Mesendoderm (in vitro differentiated cells): ENCODE measurements at regions not wholly inside any gene's neighbourhood (a gene's known extent, or its start where the extent isn't known, plus 50 kb on each side); places are given as distances from the start of the nearest gene placed in this dataset.

Experiments
- DNase-seq: peaks from one replicate; pipeline ENCODE4 v3.0.0; 2013
- H2AK5ac ChIP-seq: 2 replicates; pipeline ENCODE4 v1.6.1; 2013; ENCODE audit warnings: low read length, inconsistent platforms
- H2BK120ac ChIP-seq: 2 replicates; pipeline ENCODE4 v1.6.1; 2013; ENCODE audit warnings: low read depth, mild to moderate bottlenecking, low read length, moderate library complexity, mixed read lengths
- H2BK15ac ChIP-seq: replicated peaks from 2 replicates; pipeline ENCODE4 v1.6.1; 2013; ENCODE audit warnings: low read depth, mild to moderate bottlenecking, moderate library complexity
- H2BK5ac ChIP-seq: 2 replicates; pipeline ENCODE4 v1.6.1; 2013; ENCODE audit warnings: low read length, inconsistent platforms
- H3K18ac ChIP-seq: 2 replicates; pipeline ENCODE4 v1.6.1; 2013; ENCODE audit warnings: mild to moderate bottlenecking, low read length, mixed read lengths
- H3K23ac ChIP-seq: one replicate; pipeline ENCODE4 v1.6.1; 2013; ENCODE audit warnings: low read length
- H3K27ac ChIP-seq: 2 replicates; pipeline ENCODE4 v1.5.1; 2013; ENCODE audit warnings: low read depth, mild to moderate bottlenecking, inconsistent platforms, low read length, moderate library complexity
- H3K27me3 ChIP-seq: 2 replicates; pipeline ENCODE4 v1.6.1; 2013; ENCODE audit warnings: low read length, control low read depth, mild to moderate bottlenecking, inconsistent platforms; ENCODE audit not compliant: insufficient read depth, poor library complexity
- H3K36me3 ChIP-seq: 2 replicates; pipeline ENCODE4 v1.6.1; 2013; ENCODE audit warnings: low read length, inconsistent platforms; ENCODE audit not compliant: control insufficient read depth, insufficient read depth
- H3K4ac ChIP-seq: one replicate; pipeline ENCODE4 v1.6.1; 2013; ENCODE audit warnings: low read depth, mild to moderate bottlenecking, low read length, moderate library complexity
- H3K4me1 ChIP-seq: 2 replicates; pipeline ENCODE4 v1.6.1; 2013; ENCODE audit warnings: low read depth, low read length, inconsistent platforms; ENCODE audit not compliant: control insufficient read depth
- H3K4me2 ChIP-seq: 2 replicates; pipeline ENCODE4 v1.6.1; 2013; ENCODE audit warnings: low read length
- H3K4me3 ChIP-seq: 2 replicates; pipeline ENCODE4 v1.5.1; 2013; ENCODE audit warnings: mild to moderate bottlenecking, low read length
- H3K56ac ChIP-seq: one replicate; pipeline ENCODE4 v1.6.1; 2013; ENCODE audit warnings: low read length
- H3K79me1 ChIP-seq: 2 replicates; pipeline ENCODE4 v1.6.1; 2013; ENCODE audit warnings: low read length, inconsistent platforms
- H3K79me2 ChIP-seq: 2 replicates; pipeline ENCODE4 v1.6.1; 2013; ENCODE audit warnings: mild to moderate bottlenecking, low read length; ENCODE audit not compliant: control insufficient read depth, insufficient read depth
- H3K9ac ChIP-seq: 2 replicates; pipeline ENCODE4 v1.6.1; 2013; ENCODE audit warnings: low read length, inconsistent platforms
- H4K5ac ChIP-seq: one replicate; pipeline ENCODE4 v1.6.1; 2013; ENCODE audit warnings: low read length
- H4K8ac ChIP-seq: one replicate; pipeline ENCODE4 v1.6.1; 2013; ENCODE audit warnings: low read depth, mild to moderate bottlenecking, control low read depth, low read length, moderate library complexity
- WGBS: extraction: QIAGEN DNeasy Blood & Tissue Kit; methylation state at CpG from one replicate; pipeline ENCODE4 v1.1.7; 2013; ENCODE audit warnings: low lambda C conversion rate, missing lambda C conversion rate; ENCODE audit not compliant: insufficient coverage; ENCODE audit errors: extremely low coverage; 5-methylcytosine and 5-hydroxymethylcytosine counted together

DNA sequence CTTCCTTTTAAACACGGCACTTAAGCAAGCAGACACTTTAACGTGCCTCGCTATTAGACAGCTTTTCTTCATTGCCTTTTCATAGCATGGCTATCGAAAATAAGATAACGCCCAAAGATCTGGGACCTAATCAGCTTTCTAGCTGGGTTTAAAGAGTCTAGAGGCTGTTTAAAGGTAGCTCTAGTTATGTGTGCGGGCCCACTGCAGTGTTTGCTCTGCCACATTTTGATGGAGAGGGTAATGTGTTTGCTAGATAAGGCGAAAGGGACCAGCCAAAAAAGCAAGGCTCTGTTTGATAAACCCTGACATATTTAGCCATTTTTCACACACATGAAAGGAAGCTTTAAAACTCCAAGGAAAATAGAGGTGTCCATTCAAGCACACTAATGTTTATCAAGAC lies 91.6 kb downstream of the NR2F2 start:
- no peak overlapping the region for H3K4ac ChIP-seq
- H3K4me2 ChIP-seq, result no peak overlapping the region
- no peak overlapping the region for H2AK5ac ChIP-seq
- H3K18ac ChIP-seq, result no peak overlapping the region
- no peaks in the 10 kb centered on the region for H3K79me2 ChIP-seq
- no peak overlapping the region for H3K4me3 ChIP-seq
- no peak overlapping the region for H4K5ac ChIP-seq
- H2BK120ac ChIP-seq, result no peak overlapping the region
- peaks cover 2% of the 10 kb centered on the region for H3K4me1 ChIP-seq
- H2BK15ac ChIP-seq, result no peak overlapping the region
- WGBS, result no CpG with 5 or more reads among the region's 7 CpGs
- H3K56ac ChIP-seq, result no peak overlapping the region
- no peak overlapping the region for H4K8ac ChIP-seq
- H3K36me3 ChIP-seq, result no peaks in the 10 kb centered on the region
- no peak overlapping the region for H3K9ac ChIP-seq
- peaks cover 23% of the 10 kb centered on the region for H3K27me3 ChIP-seq
- H2BK5ac ChIP-seq, result no peak overlapping the region
- H3K27ac ChIP-seq, result no peak overlapping the region
- no peak overlapping the region for H3K23ac ChIP-seq
- no peak for DNase-seq
- no peaks in the 10 kb centered on the region for H3K79me1 ChIP-seq

DNA sequence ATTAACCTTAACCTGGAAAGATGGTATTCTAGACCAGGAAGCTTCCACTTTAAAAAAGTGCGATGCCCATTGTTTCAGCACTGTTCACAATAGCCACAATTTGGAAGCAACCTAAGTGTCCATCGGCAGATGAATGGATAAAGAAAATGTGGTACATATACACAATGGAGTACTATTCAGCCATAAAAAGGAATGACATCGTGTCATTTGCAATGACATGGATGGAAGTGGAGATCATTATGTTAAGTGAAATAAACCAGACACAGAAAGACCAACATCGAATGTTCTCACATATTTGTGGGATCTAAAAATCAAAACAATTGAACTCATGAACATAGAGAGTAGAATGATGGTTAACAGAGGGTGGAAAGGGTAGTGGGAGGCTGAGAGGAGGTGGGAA lies 94.2 kb downstream of the NR2F2 start:
- Histone ChIP-seq H3K4me2 (no peak overlapping the region), H4K5ac (no peak overlapping the region), H3K27me3 (peaks cover 7% of the 10 kb centered on the region), H4K8ac (no peak overlapping the region), H3K27ac (no peak overlapping the region), H3K79me2 (no peaks in the 10 kb centered on the region), H3K4ac (no peak overlapping the region), H3K56ac (no peak overlapping the region), H3K4me3 (no peak overlapping the region), H2BK120ac (no peak overlapping the region), H2BK15ac (no peak overlapping the region), H3K4me1 (peaks cover 2% of the 10 kb centered on the region), H2AK5ac (no peak overlapping the region), H3K36me3 (no peaks in the 10 kb centered on the region), H3K9ac (no peak overlapping the region), H2BK5ac (no peak overlapping the region), H3K18ac (no peak overlapping the region), H3K23ac (no peak overlapping the region), H3K79me1 (no peaks in the 10 kb centered on the region)
- no CpG with 5 or more reads among the region's 4 CpGs for WGBS
- no peak for DNase-seq

DNA sequence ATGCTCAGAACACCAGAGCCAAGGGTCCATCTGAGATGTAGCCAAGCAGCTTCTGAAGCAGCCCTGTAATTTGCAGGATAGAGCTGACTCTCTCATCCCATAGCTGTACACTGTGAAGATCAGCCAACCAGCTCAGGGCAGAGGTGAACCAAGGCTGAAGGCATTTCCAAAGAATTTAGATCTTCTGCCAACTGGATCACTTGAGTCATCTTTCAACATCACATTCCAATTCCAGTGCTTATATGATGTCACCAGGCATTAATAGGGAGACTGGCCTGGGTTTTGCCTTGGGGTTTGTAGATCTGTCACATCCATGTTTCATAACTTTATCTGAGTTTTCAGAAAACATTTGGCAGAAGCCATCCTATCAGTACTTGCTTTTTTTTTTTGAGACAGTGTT lies 98.2 kb downstream of the NR2F2 start:
- H3K27ac ChIP-seq, result no peak overlapping the region
- DNase-seq, result peak; percentile 34
- H3K4ac ChIP-seq, result no peak overlapping the region
- no peak overlapping the region for H2BK120ac ChIP-seq
- no peak overlapping the region for H3K18ac ChIP-seq
- H3K27me3 ChIP-seq, result no peaks in the 10 kb centered on the region
- H3K4me3 ChIP-seq, result no peak overlapping the region
- no peaks in the 10 kb centered on the region for H3K36me3 ChIP-seq
- H3K79me2 ChIP-seq, result no peaks in the 10 kb centered on the region
- H2BK15ac ChIP-seq, result no peak overlapping the region
- no peak overlapping the region for H3K4me2 ChIP-seq
- H3K56ac ChIP-seq, result no peak overlapping the region
- H3K4me1 ChIP-seq, result no peaks in the 10 kb centered on the region
- H4K5ac ChIP-seq, result no peak overlapping the region
- H3K9ac ChIP-seq, result no peak overlapping the region
- no peak overlapping the region for H2AK5ac ChIP-seq
- H3K23ac ChIP-seq, result no peak overlapping the region
- H4K8ac ChIP-seq, result no peak overlapping the region
- no peaks in the 10 kb centered on the region for H3K79me1 ChIP-seq
- no peak overlapping the region for H2BK5ac ChIP-seq

DNA sequence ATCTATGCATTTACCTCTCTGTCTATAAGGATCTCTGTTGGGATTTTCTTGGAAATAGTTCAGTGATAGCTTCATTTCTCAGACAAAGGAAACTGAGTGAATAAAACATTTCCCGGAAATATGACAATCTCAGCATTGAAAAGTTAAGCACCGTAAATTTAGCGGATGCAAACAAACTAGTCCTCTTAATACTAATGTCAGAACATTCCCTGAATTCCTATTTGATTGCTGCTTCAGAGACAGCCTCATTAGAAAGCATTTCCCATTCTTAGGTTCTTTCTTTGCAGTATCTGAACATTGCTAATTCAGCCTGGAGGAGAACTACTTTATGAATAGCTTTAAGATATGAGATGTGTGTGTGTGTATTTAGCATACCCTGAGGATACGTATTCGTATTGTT lies 101.3 kb downstream of the NR2F2 start:
- Histone ChIP-seq H3K18ac (no peak overlapping the region), H3K27ac (no peak overlapping the region), H3K4me1 (no peaks in the 10 kb centered on the region), H3K56ac (no peak overlapping the region), H3K4me3 (no peak overlapping the region), H3K4me2 (no peak overlapping the region), H3K4ac (no peak overlapping the region), H3K79me1 (no peaks in the 10 kb centered on the region), H3K36me3 (no peaks in the 10 kb centered on the region), H4K8ac (no peak overlapping the region), H3K79me2 (no peaks in the 10 kb centered on the region), H3K9ac (no peak overlapping the region), H2AK5ac (no peak overlapping the region), H2BK5ac (no peak overlapping the region), H2BK15ac (no peak overlapping the region), H4K5ac (no peak overlapping the region), H3K27me3 (no peaks in the 10 kb centered on the region), H2BK120ac (no peak overlapping the region), H3K23ac (no peak overlapping the region)
- no peak for DNase-seq
- no CpG with 5 or more reads among the region's 5 CpGs for WGBS

DNA sequence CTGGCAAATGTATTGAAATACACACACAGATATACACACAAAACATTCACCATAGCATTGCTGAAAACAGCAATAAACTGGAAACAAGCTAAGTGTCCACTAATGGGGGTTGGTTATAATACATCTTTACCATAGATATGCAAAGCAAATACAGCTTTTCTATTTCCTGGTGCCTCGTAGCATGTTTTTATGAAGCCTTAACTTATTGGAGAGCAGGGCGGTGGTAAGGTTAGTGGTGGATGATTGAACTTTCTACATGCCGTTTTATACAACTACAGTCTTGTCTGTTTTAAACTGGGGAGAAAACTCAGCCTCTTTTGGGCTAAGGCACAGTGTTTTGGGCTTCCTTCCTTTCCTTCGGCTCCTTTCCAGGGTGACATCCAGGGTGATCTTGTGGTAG lies 104.5 kb downstream of the NR2F2 start:
- H3K4me1 ChIP-seq, result no peaks in the 10 kb centered on the region
- H3K9ac ChIP-seq, result no peak overlapping the region
- no peak overlapping the region for H4K8ac ChIP-seq
- no peak overlapping the region for H2BK15ac ChIP-seq
- DNase-seq, result no peak
- H2AK5ac ChIP-seq, result no peak overlapping the region
- H3K36me3 ChIP-seq, result no peaks in the 10 kb centered on the region
- no peak overlapping the region for H3K27ac ChIP-seq
- no peak overlapping the region for H2BK120ac ChIP-seq
- H3K56ac ChIP-seq, result no peak overlapping the region
- H3K4me2 ChIP-seq, result no peak overlapping the region
- no CpG with 5 or more reads among the region's 4 CpGs for whole genome bisulfite sequencing
- no peaks in the 10 kb centered on the region for H3K79me2 ChIP-seq
- H3K27me3 ChIP-seq, result no peaks in the 10 kb centered on the region
- H3K18ac ChIP-seq, result no peak overlapping the region
- no peak overlapping the region for H2BK5ac ChIP-seq
- H3K4me3 ChIP-seq, result no peak overlapping the region
- H4K5ac ChIP-seq, result no peak overlapping the region
- H3K23ac ChIP-seq, result no peak overlapping the region
- H3K4ac ChIP-seq, result no peak overlapping the region
- no peaks in the 10 kb centered on the region for H3K79me1 ChIP-seq

DNA sequence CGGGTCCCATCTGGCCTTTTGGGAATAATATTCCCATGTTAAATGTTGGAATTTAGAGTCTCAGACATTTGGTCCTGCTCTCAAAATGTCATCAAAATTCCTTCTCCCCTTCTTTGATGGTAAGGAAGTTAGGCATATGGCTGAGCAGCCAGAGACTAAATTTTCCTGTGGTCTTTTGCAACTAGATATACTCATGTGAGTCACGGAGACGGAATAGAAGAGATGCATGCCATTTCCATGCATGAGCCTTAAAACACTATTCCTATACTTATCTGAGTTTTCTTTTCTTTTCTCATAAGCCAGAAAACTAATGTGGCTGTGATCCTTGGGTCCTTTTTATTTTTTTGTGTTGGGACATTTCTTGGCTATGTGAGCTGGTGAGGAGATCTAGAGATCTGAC lies 105.3 kb downstream of the NR2F2 start:
- Histone ChIP-seq H3K4ac (no peak overlapping the region), H4K8ac (no peak overlapping the region), H3K27ac (no peak overlapping the region), H3K27me3 (no peaks in the 10 kb centered on the region), H3K23ac (no peak overlapping the region), H4K5ac (no peak overlapping the region), H3K36me3 (no peaks in the 10 kb centered on the region), H3K4me2 (no peak overlapping the region), H2BK120ac (no peak overlapping the region), H3K79me2 (no peaks in the 10 kb centered on the region), H3K18ac (no peak overlapping the region), H2BK15ac (no peak overlapping the region), H3K4me3 (no peak overlapping the region), H3K79me1 (no peaks in the 10 kb centered on the region), H2BK5ac (no peak overlapping the region), H3K9ac (no peak overlapping the region), H3K56ac (no peak overlapping the region), H2AK5ac (no peak overlapping the region), H3K4me1 (no peaks in the 10 kb centered on the region)
- WGBS, result no CpG with 5 or more reads among the region's 3 CpGs
- DNase-seq, result no peak
